Transverse colon (tissue), 4 donors: ENCODE measurements at regions not wholly inside any gene's neighbourhood (a gene's known extent, or its start where the extent isn't known, plus 50 kb on each side); places are given as distances from the start of the nearest gene placed in this dataset.

Source experiments
- DNase-seq: peaks from one replicate; pipeline ENCODE4 v3.0.0-alpha.2; 2019
- H3K27ac ChIP-seq, 4 donors: fragments of 200-600 bp; sonication (generic); 2 replicates each; pipeline ENCODE4 v1.5.1; 2016 to 2018; ENCODE audit warnings: inconsistent platforms in 4 of 4
- H3K27me3 ChIP-seq: fragments of 200-600 bp; sonication (generic); 2 replicates; pipeline ENCODE4 v1.5.1; 2017; ENCODE audit warnings: inconsistent platforms
- H3K36me3 ChIP-seq, 4 donors: fragments of 200-600 bp; sonication (generic); 2 replicates each; pipeline ENCODE4 v1.5.1; 2017 to 2019; ENCODE audit warnings: inconsistent platforms in 4 of 4
- H3K4me1 ChIP-seq, 4 donors: fragments of 200-600 bp; sonication (generic); 2 replicates each; pipeline ENCODE4 v1.5.1; 2017 to 2020; ENCODE audit warnings: inconsistent platforms in 4 of 4
- H3K4me3 ChIP-seq, 4 donors: fragments of 200-600 bp; sonication (generic); 1 replicate in 1 of 4; 2 replicates in 3 of 4; pipeline versions ENCODE4 v1.5.1 to v1.6.1; 2017 to 2019; ENCODE audit warnings: inconsistent platforms in 4 of 4
- H3K9me3 ChIP-seq, 2 donors: fragments of 200-600 bp; sonication (generic); 2 replicates each; pipeline ENCODE4 v1.5.1; 2017 to 2019; ENCODE audit warnings: inconsistent platforms in 2 of 2
- CTCF ChIP-seq, 5 experiments: fragments of 200-600 bp in 3 of 5; fragments of 450-650 bp in 2 of 5; sonication (generic) in 3 of 5; IDR thresholded peaks; 1 replicate in 2 of 5; 2 replicates in 3 of 5; pipeline ENCODE4 v1.5.1; 2016 to 2017; ENCODE audit warnings: antibody characterized with exemption in 5 of 5, inconsistent platforms in 3 of 5, mild to moderate bottlenecking in 2 of 5, moderate library complexity in 1 of 5
- EP300 ChIP-seq: sonication (generic); formaldehyde crosslinking; IDR thresholded peaks from one replicate; pipeline ENCODE4 v1.6.1; 2017; ENCODE audit warnings: antibody characterized with exemption, low read depth
- POLR2A ChIP-seq: fragments of 450-650 bp; IDR thresholded peaks from one replicate; pipeline ENCODE4 v1.6.1; 2016; ENCODE audit warnings: antibody characterized with exemption, mild to moderate bottlenecking, moderate library complexity
- POLR2AphosphoS5 ChIP-seq, 3 donors: sonication (generic); formaldehyde crosslinking; IDR thresholded peaks; one replicate each; pipeline ENCODE4 v1.6.1; 2016; ENCODE audit warnings: antibody characterized with exemption in 3 of 3
- WGBS, 2 donors: methylation state at CpG; one replicate each; pipeline ENCODE4 v1.1.5; 2018; ENCODE audit warnings: low coverage in 1 of 2; 5-methylcytosine and 5-hydroxymethylcytosine counted together
- in situ Hi-C, 4 donors: fragments of 200-750 bp; cut with MboI; loops; one replicate each; pipeline versions ENCODE4 v1.15.0 to v1.15.1; 2017; ENCODE audit warnings: low sequenced_read_pairs in 3 of 4, low pct_ligation_motif_present in 1 of 4, low pct_unique_long_range_greater_than_20kb in 1 of 4
- intact Hi-C: fragments of 100-400 bp; cut with DNase I; formaldehyde crosslinking; loops from one replicate; pipeline ENCODE4 v1.15.1; 2023; ENCODE audit warnings: low total_unique reads

GRCh38 chr11:116171271-116172140 lies 601.3 kb downstream of the BUD13 start:
- WGBS, 2 donors, result 62 to 76% methylated on average over 3 to 10 of the region's 10 CpGs
- H3K27ac ChIP-seq, result no peak overlapping the region
- DNase-seq, result no peak
- H3K9me3 ChIP-seq, result no peaks in the 10 kb centered on the region
- no peaks in the 10 kb centered on the region for H3K36me3 ChIP-seq
- TF ChIP-seq POLR2A (no peak), POLR2AphosphoS5 (IDR thresholded peaks at IDR 0.05) (no peak), CTCF (IDR thresholded peaks at IDR 0.05) (no peak), EP300 (no peak)
- in situ Hi-C loops (no loop called here), intact Hi-C loops (no loop called here)
- H3K4me3 ChIP-seq, result no peak overlapping the region
- no peaks in the 10 kb centered on the region for H3K27me3 ChIP-seq
- no peaks in the 10 kb centered on the region for H3K4me1 ChIP-seq

- in situ Hi-C loops, result no loop called here
- Histone ChIP-seq H3K4me1 (no peaks in the 10 kb centered on the region), H3K36me3 (no peaks in the 10 kb centered on the region), H3K4me3 (no peak overlapping the region), H3K9me3 (no peaks in the 10 kb centered on the region), H3K27me3 (no peaks in the 10 kb centered on the region), H3K27ac (no peak overlapping the region)
- peak; percentile 25 for DNase-seq
- intact Hi-C loops, result no loop called here
- WGBS, 2 donors, result 47 to 63% methylated on average over 4 to 8 of the region's 8 CpGs
- TF ChIP-seq CTCF (IDR thresholded peaks at IDR 0.05), result peak in 1 of 5 experiments; percentile 10
- no peak for TF ChIP-seq EP300
These were observed 602.2 kb downstream of the BUD13 start for GRCh38 chr11:116170526-116171120.

- 92 to 100% methylated on average over 2 of the region's 2 CpGs for WGBS, 2 donors
- Histone ChIP-seq H3K4me3 (no peak overlapping the region), H3K27ac (no peak overlapping the region), H3K27me3 (no peaks in the 10 kb centered on the region), H3K4me1 (no peaks in the 10 kb centered on the region), H3K9me3 (no peaks in the 10 kb centered on the region), H3K36me3 (no peaks in the 10 kb centered on the region)
- intact Hi-C loops, result no loop called here
- no peak for TF ChIP-seq POLR2AphosphoS5 (IDR thresholded peaks at IDR 0.05)
- TF ChIP-seq CTCF (IDR thresholded peaks at IDR 0.05), result no peak
- in situ Hi-C loops, result no loop called here
- no peak for DNase-seq
These were observed 603.0 kb downstream of the BUD13 start for GRCh38 chr11:116169776-116170175.

GRCh38 chr11:116168459-116168787 lies 604.4 kb downstream of the BUD13 start:
- intact Hi-C loops, result no loop called here
- Histone ChIP-seq H3K27me3 (no peaks in the 10 kb centered on the region), H3K9me3 (no peaks in the 10 kb centered on the region), H3K4me1 (no peaks in the 10 kb centered on the region), H3K36me3 (no peaks in the 10 kb centered on the region), H3K4me3 (no peak overlapping the region), H3K27ac (no peak overlapping the region)
- no peak for TF ChIP-seq EP300
- TF ChIP-seq POLR2A, result no peak
- no peak for DNase-seq
- in situ Hi-C loops, result no loop called here
- whole genome bisulfite sequencing, 2 donors, result 90 to 91% methylated on average over 1 to 4 of the region's 4 CpGs
